Liver (tissue), 8 donors: ENCODE measurements at regions not wholly inside any gene's neighbourhood (a gene's known extent, or its start where the extent isn't known, plus 50 kb on each side); places are given as distances from the start of the nearest gene placed in this dataset.
"Not testable (repeated sequence)": the region's sequence is repeated elsewhere in the genome, so short reads cannot be mapped to it uniquely, and the experiment has no call there.

Experiments used
- DNase-seq: peaks from one replicate; pipeline ENCODE4 v3.0.0-alpha.2; 2017; ENCODE audit warnings: low spot score
- H3K27ac ChIP-seq, 2 donors: one replicate each; pipeline ENCODE4 v1.7.0; 2013; ENCODE audit warnings: inconsistent platforms in 2 of 2, low read length in 2 of 2, control low read depth in 1 of 2, low read depth in 1 of 2, mild to moderate bottlenecking in 1 of 2
- H3K27me3 ChIP-seq, 4 donors: one replicate each; pipeline versions ENCODE4 v1.6.1 to v1.7.0; 2013; ENCODE audit warnings: low read length in 3 of 4, inconsistent platforms in 1 of 4, mild to moderate bottlenecking in 1 of 4, moderate library complexity in 1 of 4; ENCODE audit not compliant: control insufficient read depth in 4 of 4, insufficient read depth in 4 of 4
- H3K36me3 ChIP-seq, 4 donors: one replicate each; pipeline versions ENCODE4 v1.6.1 to v1.7.0; 2013; ENCODE audit warnings: low read length in 3 of 4, mild to moderate bottlenecking in 3 of 4, low read depth in 1 of 4, moderate library complexity in 1 of 4; ENCODE audit not compliant: control insufficient read depth in 4 of 4, insufficient read depth in 3 of 4
- H3K4me1 ChIP-seq, 4 donors: one replicate each; pipeline versions ENCODE4 v1.6.1 to v1.7.0; 2013; ENCODE audit warnings: low read length in 3 of 4, mild to moderate bottlenecking in 3 of 4, moderate library complexity in 1 of 4; ENCODE audit not compliant: control insufficient read depth in 4 of 4, insufficient read depth in 4 of 4
- H3K4me3 ChIP-seq, 3 donors: one replicate each; pipeline versions ENCODE4 v1.6.1 to v1.7.0; 2013; ENCODE audit warnings: low read length in 3 of 3, control low read depth in 1 of 3, low read depth in 1 of 3, mild to moderate bottlenecking in 1 of 3
- H3K9ac ChIP-seq, 2 donors: one replicate each; pipeline ENCODE4 v1.7.0; 2013; ENCODE audit warnings: low read length in 2 of 2, mild to moderate bottlenecking in 2 of 2, moderate library complexity in 2 of 2, control low read depth in 1 of 2, low read depth in 1 of 2
- H3K9me3 ChIP-seq, 4 donors: one replicate each; pipeline versions ENCODE4 v1.6.1 to v1.7.0; 2013; ENCODE audit warnings: low read length in 3 of 4; ENCODE audit not compliant: control insufficient read depth in 4 of 4
- FOXA1 ChIP-seq: IDR thresholded peaks from 2 replicates; pipeline ENCODE4 v1.6.1; 2016; ENCODE audit warnings: antibody characterized with exemption
- FOXA2 ChIP-seq: IDR thresholded peaks from 2 replicates; pipeline ENCODE4 v1.6.1; 2016; ENCODE audit warnings: antibody characterized with exemption
- GABPA ChIP-seq, 2 donors: IDR thresholded peaks in 1 of 2; conservative IDR thresholded peaks in 1 of 2; 2 replicates each; pipeline ENCODE4 v1.6.1; 2016; ENCODE audit warnings: antibody characterized with exemption in 2 of 2, mild to moderate bottlenecking in 1 of 2, moderate library complexity in 1 of 2
- HNF4A ChIP-seq, 2 donors: conservative IDR thresholded peaks; 2 replicates each; pipeline ENCODE4 v1.6.1; 2016; ENCODE audit warnings: antibody characterized with exemption in 2 of 2, mild to moderate bottlenecking in 2 of 2
- HNF4G ChIP-seq: IDR thresholded peaks from 2 replicates; pipeline ENCODE4 v1.6.1; 2016; ENCODE audit warnings: antibody characterized with exemption
- JUND ChIP-seq, 2 donors: IDR thresholded peaks; 2 replicates each; pipeline ENCODE4 v1.6.1; 2016; ENCODE audit warnings: antibody characterized with exemption in 2 of 2
- NR2F2 ChIP-seq: IDR thresholded peaks from 2 replicates; pipeline ENCODE4 v1.6.1; 2016; ENCODE audit warnings: antibody characterized with exemption
- RAD21 ChIP-seq, 2 donors: IDR thresholded peaks; 2 replicates each; pipeline ENCODE4 v1.6.1; 2016; ENCODE audit warnings: antibody characterized with exemption in 2 of 2, mild to moderate bottlenecking in 2 of 2
- REST ChIP-seq: IDR thresholded peaks from 2 replicates; pipeline ENCODE4 v1.6.1; 2016; ENCODE audit warnings: antibody characterized with exemption, mild to moderate bottlenecking
- RXRA ChIP-seq, 2 donors: IDR thresholded peaks; 2 replicates each; pipeline ENCODE4 v1.6.1; 2017 to 2018; ENCODE audit warnings: antibody characterized with exemption in 2 of 2, mild to moderate bottlenecking in 1 of 2
- SP1 ChIP-seq: IDR thresholded peaks from 2 replicates; pipeline ENCODE4 v1.6.1; 2018; ENCODE audit warnings: antibody characterized with exemption, mild to moderate bottlenecking
- TAF1 ChIP-seq: conservative IDR thresholded peaks from 2 replicates; pipeline ENCODE4 v1.6.1; 2016; ENCODE audit warnings: antibody characterized with exemption, mild to moderate bottlenecking
- YY1 ChIP-seq: IDR thresholded peaks from 2 replicates; pipeline ENCODE4 v1.6.1; 2016; ENCODE audit warnings: antibody characterized with exemption, mild to moderate bottlenecking
- WGBS: extraction: QIAGEN DNeasy Blood & Tissue Kit; methylation state at CpG from one replicate; pipeline ENCODE4 v1.1.7; 2013; 5-methylcytosine and 5-hydroxymethylcytosine counted together
- TF ChIP-seq, protein P1 (sequence below): IDR thresholded peaks from 2 replicates; pipeline ENCODE4 v1.6.1; 2016; ENCODE audit warnings: antibody characterized with exemption
- TF ChIP-seq, protein P2 (sequence below): IDR thresholded peaks from 2 replicates; pipeline ENCODE4 v1.6.1; 2016; ENCODE audit warnings: antibody characterized with exemption
- TF ChIP-seq, protein P3 (sequence below): fragments of 150-350 bp; IDR thresholded peaks from 2 replicates; pipeline ENCODE4 v1.5.1; 2017; ENCODE audit warnings: improper control_type of control experiment, low read depth, low read length; ENCODE audit not compliant: missing input control
- donor health status: healthy.
- donor health status: healthy.
- donor health status: healthy.
- donor health status: healthy.
- donor health status: healthy.

- TF ChIP-seq, protein P1, sequence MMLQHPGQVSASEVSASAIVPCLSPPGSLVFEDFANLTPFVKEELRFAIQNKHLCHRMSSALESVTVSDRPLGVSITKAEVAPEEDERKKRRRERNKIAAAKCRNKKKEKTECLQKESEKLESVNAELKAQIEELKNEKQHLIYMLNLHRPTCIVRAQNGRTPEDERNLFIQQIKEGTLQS, result no peak
- no peak for TF ChIP-seq NR2F2
- TF ChIP-seq RAD21 (IDR thresholded peaks at IDR 0.05), result no peak
- TF ChIP-seq FOXA2, result no peak
- no peak for TF ChIP-seq YY1
- TF ChIP-seq SP1, result no peak
- TF ChIP-seq REST, result no peak
- WGBS, result 40% methylated on average over 1 of the region's 1 CpG
- no peaks in the 10 kb centered on the region for H3K27me3 ChIP-seq
- no peak for DNase-seq
- no peak overlapping the region for H3K9ac ChIP-seq
- H3K36me3 ChIP-seq, result no peaks in the 10 kb centered on the region
- no peaks in the 10 kb centered on the region for H3K9me3 ChIP-seq
- H3K27ac ChIP-seq, result no peak overlapping the region
- H3K4me1 ChIP-seq, result no peaks in the 10 kb centered on the region
- no peak overlapping the region for H3K4me3 ChIP-seq
Observed at GRCh38 chr1:118381197-118381869, 196.3 kb upstream of the SPAG17 start.

- 90% methylated on average over 2 of the region's 2 CpGs for WGBS
- not testable (repeated sequence) for DNase-seq, H3K27me3 ChIP-seq, H3K36me3 ChIP-seq, H3K9me3 ChIP-seq, H3K9ac ChIP-seq, H3K27ac ChIP-seq, H3K4me1 ChIP-seq, H3K4me3 ChIP-seq
Observed at GRCh38 chr1:118377183-118377582, 192.2 kb upstream of the SPAG17 start.

- Histone ChIP-seq H3K4me1 (peaks cover 0 to 2% (median 0%) of the 10 kb centered on the region in 4 donors), H3K9me3 (peaks cover 0 to 10% (median 3%) of the 10 kb centered on the region in 4 donors), H3K27ac (no peak overlapping the region), H3K9ac (no peak overlapping the region), H3K4me3 (no peak overlapping the region), H3K27me3 (no peaks in the 10 kb centered on the region), H3K36me3 (no peaks in the 10 kb centered on the region)
- DNase-seq, result no peak
- no peak for TF ChIP-seq RXRA (IDR thresholded peaks at IDR 0.05)
Observed at GRCh38 chr1:118371612-118372011, 186.6 kb upstream of the SPAG17 start.

- H3K27me3 ChIP-seq, result no peaks in the 10 kb centered on the region
- H3K4me3 ChIP-seq, result no peak overlapping the region
- H3K4me1 ChIP-seq, result peaks cover 0 to 2% (median 0%) of the 10 kb centered on the region in 4 donors
- TF ChIP-seq FOXA1, result no peak
- TF ChIP-seq GABPA (IDR thresholded peaks at IDR 0.05 in 1 of 2, conservative IDR thresholded peaks at IDR 0.05 in 1 of 2), result no peak
- no peak for TF ChIP-seq RAD21 (IDR thresholded peaks at IDR 0.05)
- TF ChIP-seq, protein P1, result no peak
- TF ChIP-seq, protein P2, sequence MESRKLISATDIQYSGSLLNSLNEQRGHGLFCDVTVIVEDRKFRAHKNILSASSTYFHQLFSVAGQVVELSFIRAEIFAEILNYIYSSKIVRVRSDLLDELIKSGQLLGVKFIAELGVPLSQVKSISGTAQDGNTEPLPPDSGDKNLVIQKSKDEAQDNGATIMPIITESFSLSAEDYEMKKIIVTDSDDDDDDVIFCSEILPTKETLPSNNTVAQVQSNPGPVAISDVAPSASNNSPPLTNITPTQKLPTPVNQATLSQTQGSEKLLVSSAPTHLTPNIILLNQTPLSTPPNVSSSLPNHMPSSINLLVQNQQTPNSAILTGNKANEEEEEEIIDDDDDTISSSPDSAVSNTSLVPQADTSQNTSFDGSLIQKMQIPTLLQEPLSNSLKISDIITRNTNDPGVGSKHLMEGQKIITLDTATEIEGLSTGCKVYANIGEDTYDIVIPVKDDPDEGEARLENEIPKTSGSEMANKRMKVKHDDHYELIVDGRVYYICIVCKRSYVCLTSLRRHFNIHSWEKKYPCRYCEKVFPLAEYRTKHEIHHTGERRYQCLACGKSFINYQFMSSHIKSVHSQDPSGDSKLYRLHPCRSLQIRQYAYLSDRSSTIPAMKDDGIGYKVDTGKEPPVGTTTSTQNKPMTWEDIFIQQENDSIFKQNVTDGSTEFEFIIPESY, result no peak
- TF ChIP-seq HNF4A (conservative IDR thresholded peaks at IDR 0.05), result no peak
- TF ChIP-seq JUND (IDR thresholded peaks at IDR 0.05), result no peak
- no peak for TF ChIP-seq NR2F2
- no peak for TF ChIP-seq YY1
- TF ChIP-seq, protein P3, sequence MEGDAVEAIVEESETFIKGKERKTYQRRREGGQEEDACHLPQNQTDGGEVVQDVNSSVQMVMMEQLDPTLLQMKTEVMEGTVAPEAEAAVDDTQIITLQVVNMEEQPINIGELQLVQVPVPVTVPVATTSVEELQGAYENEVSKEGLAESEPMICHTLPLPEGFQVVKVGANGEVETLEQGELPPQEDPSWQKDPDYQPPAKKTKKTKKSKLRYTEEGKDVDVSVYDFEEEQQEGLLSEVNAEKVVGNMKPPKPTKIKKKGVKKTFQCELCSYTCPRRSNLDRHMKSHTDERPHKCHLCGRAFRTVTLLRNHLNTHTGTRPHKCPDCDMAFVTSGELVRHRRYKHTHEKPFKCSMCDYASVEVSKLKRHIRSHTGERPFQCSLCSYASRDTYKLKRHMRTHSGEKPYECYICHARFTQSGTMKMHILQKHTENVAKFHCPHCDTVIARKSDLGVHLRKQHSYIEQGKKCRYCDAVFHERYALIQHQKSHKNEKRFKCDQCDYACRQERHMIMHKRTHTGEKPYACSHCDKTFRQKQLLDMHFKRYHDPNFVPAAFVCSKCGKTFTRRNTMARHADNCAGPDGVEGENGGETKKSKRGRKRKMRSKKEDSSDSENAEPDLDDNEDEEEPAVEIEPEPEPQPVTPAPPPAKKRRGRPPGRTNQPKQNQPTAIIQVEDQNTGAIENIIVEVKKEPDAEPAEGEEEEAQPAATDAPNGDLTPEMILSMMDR, result no peak
- TF ChIP-seq TAF1, result no peak
- no peak for TF ChIP-seq HNF4G
- no peak for DNase-seq
- peaks cover 0 to 12% (median 3%) of the 10 kb centered on the region in 4 donors for H3K9me3 ChIP-seq
- no peak overlapping the region for H3K27ac ChIP-seq
- no peak overlapping the region for H3K9ac ChIP-seq
- H3K36me3 ChIP-seq, result no peaks in the 10 kb centered on the region
Observed at GRCh38 chr1:118370861-118371260, 185.8 kb upstream of the SPAG17 start.
